Keratinocyte (primary cell): ENCODE measurements at regions not wholly inside any gene's neighbourhood (a gene's known extent, or its start where the extent isn't known, plus 50 kb on each side); places are given as distances from the start of the nearest gene placed in this dataset.

ENCODE experiments used
- DNase-seq: peaks from one replicate; pipeline ENCODE4 v3.0.0-alpha.2; 2011; ENCODE audit warnings: low read depth, missing footprints, low spot score
- FAIRE-seq: peaks from 2 replicates; lab custom pipeline; 2011; peaks lifted over from hg19 to GRCh38; lab: Jason Lieb, UNC
- H2AFZ ChIP-seq: 2 replicates; pipeline ENCODE4 v1.6.0; 2012; ENCODE audit warnings: low read length, control low read depth, inconsistent platforms; ENCODE audit not compliant: control insufficient read depth
- H3K27ac ChIP-seq: 2 replicates; pipeline ENCODE4 v1.5.1; 2011; ENCODE audit warnings: low read length; ENCODE audit not compliant: control insufficient read depth, insufficient read depth
- H3K27me3 ChIP-seq: 3 replicates; pipeline ENCODE4 v1.6.0; 2011; ENCODE audit warnings: low read length; ENCODE audit not compliant: control insufficient read depth, insufficient read depth; ENCODE audit errors: extremely low read depth
- H3K36me3 ChIP-seq, 2 experiments: 2 replicates in 1 of 2; 3 replicates in 1 of 2; pipeline ENCODE4 v1.5.1; 2011; ENCODE audit warnings: low read length in 2 of 2, mild to moderate bottlenecking in 1 of 2; ENCODE audit not compliant: control insufficient read depth in 2 of 2, insufficient read depth in 2 of 2; ENCODE audit errors: extremely low read depth in 1 of 2
- H3K4me1 ChIP-seq: 3 replicates; pipeline ENCODE4 v1.5.1; 2011; ENCODE audit warnings: low read length; ENCODE audit not compliant: control insufficient read depth, insufficient read depth; ENCODE audit errors: extremely low read depth
- H3K4me2 ChIP-seq: 3 replicates; pipeline ENCODE4 v1.6.0; 2011; ENCODE audit warnings: low read depth, low read length; ENCODE audit not compliant: control insufficient read depth, insufficient read depth; ENCODE audit errors: extremely low read depth
- H3K4me3 ChIP-seq, 3 experiments: fragments of 200-600 bp in 1 of 3; sonication (generic) in 1 of 3; 2 replicates in 2 of 3; 3 replicates in 1 of 3; pipeline ENCODE4 v1.5.1; 2011 to 2016; ENCODE audit warnings: low read length in 3 of 3, mild to moderate bottlenecking in 3 of 3, control low read depth in 2 of 3, inconsistent platforms in 1 of 3, low read depth in 1 of 3, mixed read lengths in 1 of 3, mixed run types in 1 of 3, moderate library complexity in 1 of 3; ENCODE audit not compliant: control insufficient read depth in 2 of 3, insufficient read depth in 2 of 3; ENCODE audit errors: extremely low read depth in 1 of 3
- H3K79me2 ChIP-seq: 2 replicates; pipeline ENCODE4 v1.6.0; 2012; ENCODE audit warnings: low read length; ENCODE audit not compliant: control insufficient read depth, insufficient read depth
- H3K9ac ChIP-seq: 3 replicates; pipeline ENCODE4 v1.6.0; 2011; ENCODE audit warnings: low read length; ENCODE audit not compliant: control insufficient read depth, insufficient read depth; ENCODE audit errors: extremely low read depth
- H3K9me1 ChIP-seq: 3 replicates; pipeline ENCODE4 v1.6.0; 2011; ENCODE audit warnings: low read length; ENCODE audit not compliant: control insufficient read depth, insufficient read depth; ENCODE audit errors: extremely low read depth
- H3K9me3 ChIP-seq: 2 replicates; pipeline ENCODE4 v1.5.1; 2012; ENCODE audit warnings: low read depth, low read length; ENCODE audit not compliant: control insufficient read depth
- H4K20me1 ChIP-seq: 3 replicates; pipeline ENCODE4 v1.6.0; 2011; ENCODE audit warnings: low read length; ENCODE audit not compliant: control insufficient read depth, insufficient read depth; ENCODE audit errors: extremely low read depth
- EZH2 ChIP-seq: IDR thresholded peaks from one replicate; pipeline ENCODE4 v1.6.1; 2012; ENCODE audit warnings: inconsistent platforms, mild to moderate bottlenecking, low read length, moderate library complexity
- dilution Hi-C: fragments of 300-500 bp; cut with MboI; formaldehyde crosslinking; loops from one replicate; pipeline ENCODE4 v1.7.0; 2020; ENCODE audit warnings: low sequenced_read_pairs; ENCODE audit not compliant: extremely low pct_ligation_motif_present
- TF ChIP-seq, protein P1 (sequence below), 3 experiments: IDR thresholded peaks in 1 of 3; conservative IDR thresholded peaks in 1 of 3; optimal IDR thresholded peaks in 1 of 3; 2 replicates in 2 of 3; 3 replicates in 1 of 3; pipeline versions ENCODE3 to v1.5.1; 2011; ENCODE audit warnings: low read length in 3 of 3, mild to moderate bottlenecking in 3 of 3, moderate library complexity in 2 of 3, control low read depth in 1 of 3, inconsistent platforms in 1 of 3; ENCODE audit not compliant: insufficient read depth in 2 of 3; ENCODE audit errors: extremely low read depth in 1 of 3

- Histone ChIP-seq H3K27me3 (peaks cover 6% of the 10 kb centered on the region), H4K20me1 (no peaks in the 10 kb centered on the region), H3K79me2 (no peaks in the 10 kb centered on the region), H3K9ac (no peak overlapping the region), H3K4me2 (no peak overlapping the region), H3K4me1 (no peaks in the 10 kb centered on the region), H3K4me3 (no peak overlapping the region), H2AFZ (no peak overlapping the region), H3K9me3 (no peaks in the 10 kb centered on the region), H3K27ac (no peak overlapping the region), H3K9me1 (no peaks in the 10 kb centered on the region), H3K36me3 (no peaks in the 10 kb centered on the region)
- TF ChIP-seq EZH2 = no peak
- TF ChIP-seq, protein P1, sequence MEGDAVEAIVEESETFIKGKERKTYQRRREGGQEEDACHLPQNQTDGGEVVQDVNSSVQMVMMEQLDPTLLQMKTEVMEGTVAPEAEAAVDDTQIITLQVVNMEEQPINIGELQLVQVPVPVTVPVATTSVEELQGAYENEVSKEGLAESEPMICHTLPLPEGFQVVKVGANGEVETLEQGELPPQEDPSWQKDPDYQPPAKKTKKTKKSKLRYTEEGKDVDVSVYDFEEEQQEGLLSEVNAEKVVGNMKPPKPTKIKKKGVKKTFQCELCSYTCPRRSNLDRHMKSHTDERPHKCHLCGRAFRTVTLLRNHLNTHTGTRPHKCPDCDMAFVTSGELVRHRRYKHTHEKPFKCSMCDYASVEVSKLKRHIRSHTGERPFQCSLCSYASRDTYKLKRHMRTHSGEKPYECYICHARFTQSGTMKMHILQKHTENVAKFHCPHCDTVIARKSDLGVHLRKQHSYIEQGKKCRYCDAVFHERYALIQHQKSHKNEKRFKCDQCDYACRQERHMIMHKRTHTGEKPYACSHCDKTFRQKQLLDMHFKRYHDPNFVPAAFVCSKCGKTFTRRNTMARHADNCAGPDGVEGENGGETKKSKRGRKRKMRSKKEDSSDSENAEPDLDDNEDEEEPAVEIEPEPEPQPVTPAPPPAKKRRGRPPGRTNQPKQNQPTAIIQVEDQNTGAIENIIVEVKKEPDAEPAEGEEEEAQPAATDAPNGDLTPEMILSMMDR (optimal IDR thresholded peaks at IDR 0.05 in 1 of 3, IDR thresholded peaks at IDR 0.05 in 1 of 3, conservative IDR thresholded peaks at IDR 0.05 in 1 of 3; ENCODE audit: extremely low read depth in 1 of 3, insufficient read depth in 2 of 3, low read length in 3 of 3) = no peak
- dilution Hi-C loops = no loop called here
- DNase-seq (no peak), FAIRE-seq (no peak)
Measured at GRCh38 chr2:65866148-65866547, 433.7 kb upstream of the SPRED2 start.

GRCh38 chr2:65864619-65865018 is 432.2 kb upstream of the SPRED2 start:
- dilution Hi-C loops = no loop called here
- Histone ChIP-seq H3K9me3 (no peaks in the 10 kb centered on the region), H3K27me3 (peaks cover 6% of the 10 kb centered on the region), H3K27ac (no peak overlapping the region), H2AFZ (no peak overlapping the region), H3K36me3 (no peaks in the 10 kb centered on the region), H3K4me2 (no peak overlapping the region), H3K4me3 (no peak overlapping the region), H3K9me1 (no peaks in the 10 kb centered on the region), H4K20me1 (no peaks in the 10 kb centered on the region), H3K4me1 (no peaks in the 10 kb centered on the region), H3K9ac (no peak overlapping the region), H3K79me2 (no peaks in the 10 kb centered on the region)
- no peak for TF ChIP-seq EZH2
- TF ChIP-seq, protein P1 (optimal IDR thresholded peaks at IDR 0.05 in 1 of 3, IDR thresholded peaks at IDR 0.05 in 1 of 3, conservative IDR thresholded peaks at IDR 0.05 in 1 of 3; ENCODE audit: extremely low read depth in 1 of 3, insufficient read depth in 2 of 3, low read length in 3 of 3) = no peak
- DNase-seq (no peak), FAIRE-seq (no peak)
